ENCODE measurements at regions not wholly inside any gene's neighbourhood (a gene's known extent, or its start where the extent isn't known, plus 50 kb on each side); places are given as distances from the start of the nearest gene placed in this dataset.

DNA sequence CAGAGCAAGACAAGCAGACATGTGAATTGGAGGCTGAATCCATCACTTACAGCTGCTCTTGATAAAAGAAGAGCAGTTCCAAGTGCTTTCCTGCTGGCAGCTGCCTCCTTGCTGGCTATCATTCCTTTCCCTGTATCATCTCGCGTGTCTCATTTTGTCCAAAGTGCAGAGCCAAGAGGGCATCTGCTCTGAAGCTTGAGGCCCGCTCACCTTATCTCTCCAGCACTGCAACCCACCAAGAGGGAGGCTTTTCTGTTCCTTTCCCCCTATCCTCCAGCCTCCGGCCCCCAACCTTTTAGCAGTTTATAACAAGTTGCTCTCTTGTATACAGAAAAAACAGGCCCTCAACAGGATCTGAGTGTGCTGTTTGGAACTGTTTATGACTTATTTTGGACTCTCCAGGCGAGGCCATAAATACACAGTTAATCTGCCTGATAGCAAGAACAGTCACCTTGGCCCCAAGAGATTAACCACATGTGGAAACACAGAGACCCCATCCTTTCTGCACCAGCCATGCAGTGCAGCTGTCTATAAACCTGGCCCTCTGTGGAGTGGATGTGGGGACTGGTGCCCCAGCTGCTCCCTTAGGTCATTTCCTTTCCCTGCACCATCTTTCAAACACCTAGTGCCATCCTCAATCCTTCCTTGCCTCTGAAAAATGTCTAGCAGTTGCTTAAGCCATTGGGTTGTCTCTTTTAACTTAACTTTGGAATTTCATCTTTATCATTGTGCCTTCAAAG, 172.5 kb upstream of the FERMT1 start:
- no peak for TF ChIP-seq SIN3A (IDR thresholded peaks at IDR 0.05; ENCODE audit: borderline replicate concordance, insufficient read depth, low read length)
- no peak for TF ChIP-seq FOXP2 (optimal IDR thresholded peaks at IDR 0.05; ENCODE audit: borderline replicate concordance, extremely low read depth, extremely low read length, insufficient read depth)
- TF ChIP-seq POLR2AphosphoS5 (IDR thresholded peaks at IDR 0.05; ENCODE audit: low read depth, low read length), result no peak
- TF ChIP-seq, protein P1, sequence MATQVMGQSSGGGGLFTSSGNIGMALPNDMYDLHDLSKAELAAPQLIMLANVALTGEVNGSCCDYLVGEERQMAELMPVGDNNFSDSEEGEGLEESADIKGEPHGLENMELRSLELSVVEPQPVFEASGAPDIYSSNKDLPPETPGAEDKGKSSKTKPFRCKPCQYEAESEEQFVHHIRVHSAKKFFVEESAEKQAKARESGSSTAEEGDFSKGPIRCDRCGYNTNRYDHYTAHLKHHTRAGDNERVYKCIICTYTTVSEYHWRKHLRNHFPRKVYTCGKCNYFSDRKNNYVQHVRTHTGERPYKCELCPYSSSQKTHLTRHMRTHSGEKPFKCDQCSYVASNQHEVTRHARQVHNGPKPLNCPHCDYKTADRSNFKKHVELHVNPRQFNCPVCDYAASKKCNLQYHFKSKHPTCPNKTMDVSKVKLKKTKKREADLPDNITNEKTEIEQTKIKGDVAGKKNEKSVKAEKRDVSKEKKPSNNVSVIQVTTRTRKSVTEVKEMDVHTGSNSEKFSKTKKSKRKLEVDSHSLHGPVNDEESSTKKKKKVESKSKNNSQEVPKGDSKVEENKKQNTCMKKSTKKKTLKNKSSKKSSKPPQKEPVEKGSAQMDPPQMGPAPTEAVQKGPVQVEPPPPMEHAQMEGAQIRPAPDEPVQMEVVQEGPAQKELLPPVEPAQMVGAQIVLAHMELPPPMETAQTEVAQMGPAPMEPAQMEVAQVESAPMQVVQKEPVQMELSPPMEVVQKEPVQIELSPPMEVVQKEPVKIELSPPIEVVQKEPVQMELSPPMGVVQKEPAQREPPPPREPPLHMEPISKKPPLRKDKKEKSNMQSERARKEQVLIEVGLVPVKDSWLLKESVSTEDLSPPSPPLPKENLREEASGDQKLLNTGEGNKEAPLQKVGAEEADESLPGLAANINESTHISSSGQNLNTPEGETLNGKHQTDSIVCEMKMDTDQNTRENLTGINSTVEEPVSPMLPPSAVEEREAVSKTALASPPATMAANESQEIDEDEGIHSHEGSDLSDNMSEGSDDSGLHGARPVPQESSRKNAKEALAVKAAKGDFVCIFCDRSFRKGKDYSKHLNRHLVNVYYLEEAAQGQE (IDR thresholded peaks at IDR 0.05; ENCODE audit: insufficient read depth in 1 of 2, low read depth in 2 of 2, low read length in 2 of 2), result no peak
- no peak for TF ChIP-seq TAF1 (IDR thresholded peaks at IDR 0.05; ENCODE audit: borderline replicate concordance, insufficient read depth, low read length)

DNA sequence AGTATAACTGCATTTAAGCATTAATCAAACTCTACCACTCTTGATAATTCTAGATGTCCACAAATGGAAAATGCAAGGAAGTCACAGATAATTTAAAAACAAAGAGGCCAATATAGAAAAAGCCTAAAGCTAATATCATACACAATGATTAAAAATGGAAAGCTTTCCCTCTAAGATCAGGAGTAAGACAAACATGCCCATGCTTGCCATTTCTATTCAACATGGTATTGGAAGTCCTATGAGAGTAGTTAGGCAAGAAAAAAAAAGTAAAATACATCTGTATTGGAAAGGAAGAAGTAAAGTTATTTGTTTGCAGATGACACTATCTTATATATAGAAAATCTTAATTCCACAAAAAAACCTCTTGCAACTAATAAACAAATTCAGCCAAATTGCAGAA, 164.6 kb upstream of the FERMT1 start:
- TF ChIP-seq TAF1 (IDR thresholded peaks at IDR 0.05; ENCODE audit: borderline replicate concordance, insufficient read depth, low read length) (no peak), POLR2AphosphoS5 (IDR thresholded peaks at IDR 0.05; ENCODE audit: low read depth, low read length) (no peak), FOXP2 (optimal IDR thresholded peaks at IDR 0.05; ENCODE audit: borderline replicate concordance, extremely low read depth, extremely low read length, insufficient read depth) (no peak), SIN3A (IDR thresholded peaks at IDR 0.05; ENCODE audit: borderline replicate concordance, insufficient read depth, low read length) (no peak)
- TF ChIP-seq, protein P1 (IDR thresholded peaks at IDR 0.05; ENCODE audit: insufficient read depth in 1 of 2, low read depth in 2 of 2, low read length in 2 of 2), result no peak

- TF ChIP-seq POLR2AphosphoS5 (IDR thresholded peaks at IDR 0.05; ENCODE audit: low read depth, low read length) (no peak), TAF1 (IDR thresholded peaks at IDR 0.05; ENCODE audit: borderline replicate concordance, insufficient read depth, low read length) (no peak), FOXP2 (optimal IDR thresholded peaks at IDR 0.05; ENCODE audit: borderline replicate concordance, extremely low read depth, extremely low read length, insufficient read depth) (no peak)
- TF ChIP-seq, protein P1 (IDR thresholded peaks at IDR 0.05; ENCODE audit: insufficient read depth in 1 of 2, low read depth in 2 of 2, low read length in 2 of 2), result no peak
These were observed 159.8 kb upstream of the FERMT1 start for GRCh38 chr20:6282642-6283041.

DNA sequence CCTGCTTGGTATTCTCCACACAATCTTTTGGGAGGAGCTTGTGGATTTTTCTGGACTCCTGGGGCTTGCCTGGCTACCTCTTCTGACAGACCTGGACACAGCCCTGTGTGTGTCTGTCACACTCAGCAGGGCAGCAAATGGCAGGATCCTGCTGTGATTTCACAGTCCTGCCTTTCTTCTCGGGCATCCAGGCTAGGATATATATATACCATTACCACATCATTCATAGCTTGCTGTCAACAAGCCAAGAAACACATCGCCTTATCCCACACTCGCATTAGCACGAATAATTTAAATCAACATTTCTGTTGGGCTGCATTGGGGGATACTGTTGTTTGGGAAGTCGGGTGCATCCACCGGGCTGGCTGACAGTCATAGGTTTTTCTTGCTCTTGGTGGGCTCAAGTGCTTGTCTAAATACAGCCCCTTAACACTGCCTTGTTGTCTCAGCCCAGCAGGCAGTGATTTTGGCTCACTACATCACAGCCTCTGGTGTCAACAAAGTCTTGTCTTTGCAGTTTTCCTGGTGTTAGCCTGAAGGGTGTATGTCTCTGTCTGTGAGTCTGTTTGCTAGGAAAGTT, 154.9 kb upstream of the FERMT1 start:
- TF ChIP-seq SIN3A (IDR thresholded peaks at IDR 0.05; ENCODE audit: borderline replicate concordance, insufficient read depth, low read length) (no peak), TAF1 (IDR thresholded peaks at IDR 0.05; ENCODE audit: borderline replicate concordance, insufficient read depth, low read length) (no peak), FOXP2 (optimal IDR thresholded peaks at IDR 0.05; ENCODE audit: borderline replicate concordance, extremely low read depth, extremely low read length, insufficient read depth) (no peak), POLR2AphosphoS5 (IDR thresholded peaks at IDR 0.05; ENCODE audit: low read depth, low read length) (no peak)
- TF ChIP-seq, protein P1 (IDR thresholded peaks at IDR 0.05; ENCODE audit: insufficient read depth in 1 of 2, low read depth in 2 of 2, low read length in 2 of 2), result no peak

All from PFSK-1 (cell line).